ENCODE measurements at regions not wholly inside any gene's neighbourhood (a gene's known extent, or its start where the extent isn't known, plus 50 kb on each side); places are given as distances from the start of the nearest gene placed in this dataset.

DNA sequence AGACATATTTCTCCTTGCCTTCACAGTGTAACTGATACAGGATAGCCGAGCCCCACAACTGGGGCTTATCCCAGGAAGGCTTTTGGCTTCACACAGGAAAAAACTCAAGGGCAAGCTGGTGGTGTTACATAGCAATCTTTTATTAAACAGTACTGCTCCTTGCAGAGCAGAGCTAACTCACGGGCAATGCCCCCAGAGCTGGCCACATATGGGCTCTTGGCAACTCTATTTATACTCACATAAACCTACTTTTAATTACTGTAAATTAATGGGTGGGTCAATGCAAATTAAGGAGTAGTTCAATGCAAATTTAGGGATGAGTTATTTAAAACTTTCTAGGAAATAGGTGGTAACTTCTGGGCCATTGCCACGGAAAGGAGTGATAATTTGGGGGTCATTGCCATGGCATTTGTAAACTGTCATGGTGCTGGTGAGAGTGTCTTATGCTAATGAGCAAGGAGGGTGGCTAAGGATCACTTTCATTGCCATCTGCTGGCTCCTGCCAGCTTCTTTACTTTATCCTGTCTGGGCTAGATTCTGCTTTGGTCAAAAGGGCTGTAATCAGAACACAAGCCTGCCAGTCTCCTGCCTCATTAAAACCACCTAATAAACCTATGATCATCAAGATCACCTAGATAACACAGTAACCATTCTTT is 288.8 kb downstream of the CENPC start:
- DNase-seq: no peak
- intact Hi-C loops (cut with DNase I): no loop called here
- no peak for ATAC-seq

DNA sequence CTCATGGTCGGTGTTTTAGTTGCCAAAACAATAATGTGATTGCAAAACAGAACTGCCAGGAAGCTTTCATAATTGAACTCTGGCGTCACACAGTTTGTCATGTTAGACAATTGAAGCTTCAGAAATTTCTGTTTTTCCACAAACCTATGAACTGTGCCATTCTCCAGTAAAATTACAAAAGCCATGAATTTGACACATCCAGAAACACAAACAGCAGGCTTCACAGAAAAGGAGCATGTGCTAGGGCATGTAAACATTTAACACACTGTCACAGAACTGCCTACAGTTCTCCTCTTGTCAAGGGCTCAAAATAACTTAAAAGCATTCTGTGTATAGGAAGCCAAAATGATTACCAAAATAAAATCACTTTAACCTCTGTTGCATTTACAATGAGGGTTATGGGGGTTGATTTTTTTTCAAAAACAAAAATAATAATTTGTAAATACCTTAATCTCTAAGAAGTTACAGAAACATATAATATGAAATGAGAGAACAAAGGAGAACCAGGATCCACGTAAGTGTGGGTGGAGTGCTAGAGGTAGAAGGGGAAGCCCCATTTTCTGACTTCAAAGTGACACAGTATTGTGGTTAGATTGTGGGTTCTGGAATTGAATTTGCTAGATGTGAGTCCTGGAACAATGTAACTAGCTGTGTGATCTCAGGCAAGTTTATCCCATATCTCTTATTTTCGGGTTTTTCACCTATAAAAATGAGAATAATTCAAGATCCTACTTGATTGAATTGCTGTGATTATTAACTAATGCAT is 295.0 kb downstream of the CENPC start:
- no peak for ATAC-seq
- intact Hi-C loops (cut with DNase I): no loop called here
- no peak for DNase-seq

DNA sequence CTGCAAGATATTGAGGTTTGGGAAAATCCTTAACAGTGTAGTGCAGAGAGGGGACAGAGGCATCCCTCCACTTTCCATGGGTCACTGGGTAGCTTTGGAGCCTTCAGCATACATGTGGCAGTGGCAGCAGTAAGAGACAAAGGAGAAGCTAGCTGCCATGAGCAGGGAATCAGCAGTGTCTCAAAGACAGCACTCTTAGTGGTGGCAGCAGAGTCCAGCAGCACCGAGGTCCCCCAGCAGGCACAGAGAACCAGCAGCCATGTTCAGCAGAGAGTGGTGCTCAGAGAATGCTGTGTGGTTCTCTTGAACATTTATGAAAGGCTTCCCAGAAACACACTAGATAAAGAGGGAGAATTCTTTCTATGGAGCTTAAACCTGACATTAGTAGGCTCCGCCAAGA is 308.5 kb downstream of the CENPC start:
- no peak for ATAC-seq
- DNase-seq: no peak
- intact Hi-C loops (cut with DNase I): no loop called here

DNA sequence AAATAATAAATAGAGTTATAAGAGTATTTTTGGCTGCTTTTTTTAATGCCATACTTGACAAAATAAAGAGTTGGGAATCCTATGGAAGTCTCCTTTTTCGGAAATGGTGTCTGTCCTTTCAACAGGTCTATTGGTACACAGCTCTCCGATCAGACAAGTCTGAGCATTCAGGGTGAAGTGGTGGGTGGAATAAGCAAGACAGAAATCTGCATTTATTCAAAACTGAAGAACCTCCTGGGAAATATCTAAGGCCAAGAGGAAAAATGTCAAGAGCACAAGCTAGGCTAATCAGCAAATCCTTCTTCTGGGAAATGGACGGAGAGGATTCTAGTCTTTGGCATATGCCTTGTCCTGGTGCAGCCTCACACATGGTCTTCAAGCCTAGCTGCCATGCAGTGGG is 309.0 kb downstream of the CENPC start:
- ATAC-seq (no peak), DNase-seq (no peak)
- intact Hi-C loops (cut with DNase I): no loop called here

DNA sequence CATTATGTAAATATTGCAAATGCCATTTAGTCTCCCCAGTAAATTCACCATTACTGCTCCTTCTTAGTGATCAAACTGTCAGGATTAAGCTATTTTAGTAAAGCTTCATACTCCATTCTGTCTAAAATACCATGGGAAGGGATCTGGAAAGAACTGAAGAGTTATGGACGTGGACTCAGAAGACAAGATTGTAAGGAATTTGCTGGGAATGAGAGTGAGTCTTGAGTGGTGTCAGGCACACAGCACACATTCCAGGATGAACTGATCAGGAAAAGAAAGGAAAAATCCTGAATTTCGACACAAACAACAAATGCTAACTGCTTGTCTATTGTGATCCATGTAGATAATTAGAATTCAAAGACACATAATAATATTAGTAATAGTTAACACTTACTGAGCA is 311.0 kb downstream of the CENPC start:
- ATAC-seq (no peak), DNase-seq (no peak)
- intact Hi-C loops (cut with DNase I): no loop called here

DNA sequence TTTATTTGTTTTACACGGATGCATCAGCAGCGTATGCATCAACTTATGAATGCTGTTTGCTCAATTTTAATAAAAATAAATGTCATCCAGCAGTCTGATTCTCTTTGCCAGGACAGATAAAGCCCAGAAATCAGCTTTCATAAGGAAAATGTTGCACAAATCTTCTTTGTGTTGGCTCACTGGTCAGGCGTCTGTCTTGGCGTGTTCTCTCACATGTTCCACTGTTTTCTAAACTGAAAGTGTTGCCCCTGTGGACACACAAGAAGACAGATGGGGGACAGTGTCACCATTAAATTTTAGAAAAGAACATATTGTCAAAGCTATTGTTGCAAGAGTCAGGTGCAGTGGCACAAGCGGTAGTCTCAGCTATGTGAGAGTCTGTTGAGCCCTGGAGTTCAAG is 316.2 kb downstream of the CENPC start:
- ATAC-seq (no peak), DNase-seq (no peak)
- intact Hi-C loops (cut with DNase I): no loop called here

DNA sequence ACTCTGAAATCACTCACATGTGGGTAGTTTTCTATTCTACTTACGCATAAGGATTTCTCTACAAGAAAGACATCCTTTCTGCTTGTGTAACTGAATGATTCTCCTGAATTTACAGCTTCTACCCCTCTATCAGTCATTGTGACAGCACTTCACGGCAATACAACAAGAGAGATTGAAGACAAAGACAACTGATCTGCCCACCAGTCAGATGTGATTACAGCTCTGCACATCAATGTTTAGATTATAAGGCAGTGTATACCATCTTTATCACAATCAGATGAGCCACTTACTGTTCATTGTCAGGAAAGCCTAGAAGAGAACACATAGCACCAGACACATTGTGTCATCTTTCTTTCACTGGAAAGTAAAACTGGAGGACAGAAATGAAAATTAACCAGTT is 324.4 kb downstream of the CENPC start:
- no peak for DNase-seq
- no peak for ATAC-seq
- intact Hi-C loops (cut with DNase I): no loop called here

DNA sequence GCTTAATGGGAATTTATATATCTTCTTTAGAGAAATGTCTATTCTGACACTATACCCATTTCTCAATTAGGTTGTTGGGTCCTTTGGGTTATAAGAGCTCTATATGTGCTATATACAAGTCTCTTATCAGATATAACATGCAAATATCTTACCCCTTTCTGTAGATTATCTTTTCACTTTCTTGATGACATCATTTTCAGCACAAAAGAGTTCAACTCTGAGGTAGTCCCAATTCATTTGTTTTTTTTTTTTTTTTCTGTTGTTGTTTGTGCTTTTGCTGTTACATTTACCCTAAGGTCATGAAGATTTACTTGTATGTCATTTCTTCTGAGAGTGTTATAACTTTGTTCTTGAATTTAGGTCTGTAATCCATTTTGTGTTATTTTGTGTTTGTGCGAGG is 326.4 kb downstream of the CENPC start:
- no peak for DNase-seq
- no peak for ATAC-seq
- intact Hi-C loops (cut with DNase I): no loop called here

DNA sequence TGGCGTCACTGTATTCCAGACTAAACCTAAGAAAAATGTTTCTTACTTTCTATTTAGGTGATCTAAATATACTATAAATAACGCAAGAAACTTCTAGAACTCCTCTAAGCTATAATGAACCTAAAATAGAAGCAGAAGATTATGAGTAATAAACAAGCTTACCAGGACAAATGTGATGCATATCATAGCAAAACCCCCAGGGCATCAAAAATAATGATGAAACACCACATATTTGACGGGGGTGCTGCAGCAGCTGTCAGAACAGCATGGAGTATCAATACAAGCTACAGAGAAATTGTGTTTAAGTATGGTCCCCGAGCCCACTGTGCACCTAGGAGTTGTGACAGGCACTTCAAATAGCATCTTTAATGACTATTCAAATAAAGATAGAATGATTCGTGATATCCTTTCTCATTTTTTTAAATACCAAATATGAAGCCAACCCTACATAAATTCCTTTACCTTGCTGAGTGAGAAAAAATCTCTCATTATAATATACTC is 337.3 kb downstream of the CENPC start:
- intact Hi-C loops (cut with DNase I): no loop called here
- DNase-seq: no peak

DNA sequence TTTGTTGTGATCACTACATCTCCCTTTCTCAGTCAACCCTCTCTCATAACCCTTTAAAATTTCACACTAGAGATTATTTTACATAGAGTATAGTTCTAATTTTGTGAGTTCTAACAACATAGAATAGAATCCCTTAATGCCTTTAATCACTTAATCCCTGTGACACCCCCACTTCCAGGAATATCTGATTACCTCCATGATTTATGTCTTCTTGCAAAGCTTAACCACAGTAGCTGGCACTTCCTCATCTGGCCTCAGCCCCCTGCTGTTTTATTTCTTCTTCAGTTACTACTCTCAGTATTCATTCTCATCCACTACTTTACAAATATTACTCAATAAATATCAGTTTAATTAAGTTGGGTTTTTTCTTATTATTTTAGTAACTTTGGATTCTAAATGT is 340.9 kb downstream of the CENPC start:
- ATAC-seq (no peak), DNase-seq (no peak)
- intact Hi-C loops (cut with DNase I): no loop called here

More for the DNA sequence above, 337.3 kb downstream of the CENPC start:
- no peak for ATAC-seq

DNA sequence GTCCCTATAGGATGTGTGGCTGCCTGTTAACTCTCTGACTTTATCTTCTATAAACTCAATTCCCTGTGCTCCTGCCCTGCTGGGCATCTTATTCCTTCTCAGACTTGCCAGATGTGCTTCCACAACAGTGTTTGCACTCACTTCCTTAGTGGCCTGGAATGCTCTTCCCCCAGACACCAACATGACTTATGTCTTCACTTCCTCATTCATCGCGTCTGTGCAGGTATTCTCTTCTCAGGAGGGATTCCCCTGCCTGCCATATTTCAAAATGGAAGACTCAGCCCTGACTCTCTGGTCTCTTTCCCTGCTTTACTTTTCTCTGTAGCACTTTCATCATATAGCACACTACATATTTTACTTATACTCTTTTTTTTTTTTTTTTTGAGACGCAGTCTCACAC is 344.0 kb downstream of the CENPC start:
- no peak for ATAC-seq
- no peak for DNase-seq
- intact Hi-C loops (cut with DNase I): no loop called here

DNA sequence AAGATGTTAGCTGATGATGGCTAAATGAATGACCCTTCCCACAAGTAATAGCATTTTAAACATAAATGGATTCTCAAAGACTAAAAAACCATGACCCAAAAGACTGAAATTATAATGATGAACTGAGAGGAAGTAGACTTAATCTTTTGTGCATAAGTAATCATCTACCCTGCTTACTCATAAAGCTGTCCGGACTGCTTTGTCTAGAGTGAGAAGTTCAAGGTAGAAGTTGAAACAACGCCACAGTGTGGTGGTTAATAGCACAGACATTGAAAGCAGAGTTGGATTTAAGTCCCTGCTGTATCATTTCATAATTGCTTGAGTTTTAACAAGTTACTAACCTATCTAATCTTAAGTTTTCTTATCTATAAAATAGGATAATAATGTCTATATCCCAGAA is 346.6 kb downstream of the CENPC start:
- ATAC-seq (peak in 1 of 2 donors; percentile 71), DNase-seq (no peak)
- intact Hi-C loops (cut with DNase I): no loop called here

DNA sequence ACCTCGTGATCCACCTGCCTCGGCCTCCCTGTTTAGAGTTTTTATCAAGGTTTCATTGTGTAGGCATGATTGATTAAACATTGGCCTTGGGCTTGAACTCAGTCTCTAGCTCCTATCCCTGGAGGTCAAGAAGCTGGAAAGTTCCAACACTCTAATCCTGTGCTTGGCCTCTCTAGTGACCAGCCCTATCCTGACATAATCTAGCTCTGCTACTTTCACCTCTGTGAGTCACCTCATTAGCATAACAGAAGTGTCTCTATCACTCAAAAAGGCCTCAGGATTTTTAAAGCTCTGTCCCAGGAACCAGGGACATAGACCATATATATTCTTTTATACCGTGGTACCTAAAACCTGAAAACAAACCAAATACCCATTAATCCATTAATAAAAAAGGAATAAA is 377.5 kb downstream of the CENPC start:
- no peak for DNase-seq
- ATAC-seq: no peak
- intact Hi-C loops (cut with DNase I): no loop called here

DNA sequence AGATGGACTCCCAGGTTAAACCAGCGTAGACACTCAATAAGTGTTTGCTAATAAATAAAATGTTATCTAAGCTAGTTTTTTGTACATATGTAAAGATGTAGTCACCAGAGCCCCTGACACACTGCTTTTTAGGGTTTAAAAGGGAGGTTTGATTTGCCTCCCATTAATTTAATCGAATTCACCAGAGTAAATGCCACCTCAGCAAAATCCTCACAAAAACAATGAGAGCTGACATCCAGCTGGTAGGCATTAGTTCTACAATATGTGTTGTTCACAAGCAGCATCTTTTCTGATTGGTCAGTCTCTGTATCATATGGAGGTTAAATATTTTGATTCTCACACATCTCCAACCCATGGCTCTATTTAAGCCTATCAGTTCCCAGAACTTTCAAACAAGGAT is 382.6 kb downstream of the CENPC start:
- no peak for ATAC-seq
- intact Hi-C loops (cut with DNase I): no loop called here
- no peak for DNase-seq

DNA sequence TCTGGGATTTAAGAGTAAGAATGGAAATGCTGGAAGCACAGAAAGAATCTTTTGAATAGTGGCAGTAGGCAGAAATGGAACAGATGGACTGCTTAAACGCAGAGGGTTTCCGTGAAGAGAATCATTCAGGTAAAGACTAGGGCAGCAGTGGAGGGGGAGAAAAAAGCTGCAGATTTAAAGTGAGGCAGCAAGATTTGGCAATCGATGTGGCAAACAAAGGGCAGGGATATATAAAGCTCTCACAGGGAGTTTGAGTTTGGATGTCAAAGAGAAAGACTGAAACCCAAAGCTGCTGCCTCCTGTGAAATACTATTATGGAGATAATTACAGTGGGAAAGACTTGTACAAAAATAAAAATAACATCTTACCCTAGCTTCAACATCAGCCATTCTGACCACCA is 384.0 kb downstream of the CENPC start:
- ATAC-seq (no peak), DNase-seq (no peak)
- intact Hi-C loops (cut with DNase I): no loop called here

DNA sequence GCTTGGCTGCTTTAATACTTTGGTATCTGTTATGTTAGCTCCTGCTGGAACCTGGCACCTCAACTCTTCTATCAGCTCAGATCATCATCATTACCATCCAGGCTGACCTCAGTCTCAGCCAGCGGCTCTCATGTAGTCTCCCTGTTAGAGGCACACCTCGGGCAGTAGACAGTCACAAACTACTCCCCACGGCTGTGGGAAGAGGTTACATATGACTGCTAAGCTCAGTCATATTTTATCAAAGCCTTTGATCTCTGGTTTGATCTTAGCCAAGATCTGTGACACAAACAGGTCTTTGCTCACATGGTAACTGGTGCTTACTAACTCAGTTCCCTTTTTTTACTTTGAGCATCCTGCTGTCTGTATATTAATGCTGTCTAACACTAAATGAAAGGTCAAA is 384.9 kb downstream of the CENPC start:
- DNase-seq: no peak
- intact Hi-C loops (cut with DNase I): no loop called here
- ATAC-seq: no peak

DNA sequence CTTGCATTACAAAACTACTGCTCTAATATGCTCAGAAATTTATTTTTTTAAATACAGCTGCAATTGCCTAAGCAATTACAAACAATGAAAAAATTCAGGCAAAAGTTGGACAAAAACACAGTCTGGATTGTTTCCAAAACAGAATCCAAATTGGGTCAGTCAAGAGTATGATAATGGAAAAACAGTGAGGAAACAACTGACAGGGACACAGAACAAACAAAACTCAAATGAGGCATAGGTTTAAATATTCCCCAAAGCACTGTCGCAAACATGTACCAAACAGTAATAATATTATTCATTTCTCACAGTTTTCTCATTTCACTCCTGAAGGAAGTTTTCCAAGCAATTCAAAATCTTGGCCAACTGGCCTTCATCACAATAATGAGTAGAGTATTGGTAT is 386.6 kb downstream of the CENPC start:
- intact Hi-C loops (cut with DNase I): no loop called here

DNA sequence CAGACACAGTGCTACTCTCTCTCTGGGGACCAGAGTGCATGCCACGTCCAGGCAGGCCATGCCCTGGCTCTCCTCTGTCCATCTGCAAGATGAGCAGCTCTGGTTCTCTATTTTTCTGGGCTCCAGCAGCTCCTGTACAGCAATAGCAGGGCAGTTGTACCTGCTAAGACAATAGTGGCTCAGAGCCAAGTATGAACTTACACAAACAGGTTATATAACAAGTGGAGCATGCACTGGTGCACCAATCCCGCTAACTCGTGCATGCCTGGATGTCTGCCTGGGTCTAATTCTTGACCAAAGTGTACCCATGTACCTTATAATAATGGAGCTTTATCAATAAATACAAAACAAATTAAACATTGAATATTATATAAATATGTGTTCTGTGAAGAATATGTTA is 392.3 kb downstream of the CENPC start:
- DNase-seq: no peak
- no peak for ATAC-seq
- intact Hi-C loops (cut with DNase I): no loop called here

More for the DNA sequence above, 386.6 kb downstream of the CENPC start:
- DNase-seq (no peak), ATAC-seq (peak in 1 of 2 donors; percentile 29)

DNA sequence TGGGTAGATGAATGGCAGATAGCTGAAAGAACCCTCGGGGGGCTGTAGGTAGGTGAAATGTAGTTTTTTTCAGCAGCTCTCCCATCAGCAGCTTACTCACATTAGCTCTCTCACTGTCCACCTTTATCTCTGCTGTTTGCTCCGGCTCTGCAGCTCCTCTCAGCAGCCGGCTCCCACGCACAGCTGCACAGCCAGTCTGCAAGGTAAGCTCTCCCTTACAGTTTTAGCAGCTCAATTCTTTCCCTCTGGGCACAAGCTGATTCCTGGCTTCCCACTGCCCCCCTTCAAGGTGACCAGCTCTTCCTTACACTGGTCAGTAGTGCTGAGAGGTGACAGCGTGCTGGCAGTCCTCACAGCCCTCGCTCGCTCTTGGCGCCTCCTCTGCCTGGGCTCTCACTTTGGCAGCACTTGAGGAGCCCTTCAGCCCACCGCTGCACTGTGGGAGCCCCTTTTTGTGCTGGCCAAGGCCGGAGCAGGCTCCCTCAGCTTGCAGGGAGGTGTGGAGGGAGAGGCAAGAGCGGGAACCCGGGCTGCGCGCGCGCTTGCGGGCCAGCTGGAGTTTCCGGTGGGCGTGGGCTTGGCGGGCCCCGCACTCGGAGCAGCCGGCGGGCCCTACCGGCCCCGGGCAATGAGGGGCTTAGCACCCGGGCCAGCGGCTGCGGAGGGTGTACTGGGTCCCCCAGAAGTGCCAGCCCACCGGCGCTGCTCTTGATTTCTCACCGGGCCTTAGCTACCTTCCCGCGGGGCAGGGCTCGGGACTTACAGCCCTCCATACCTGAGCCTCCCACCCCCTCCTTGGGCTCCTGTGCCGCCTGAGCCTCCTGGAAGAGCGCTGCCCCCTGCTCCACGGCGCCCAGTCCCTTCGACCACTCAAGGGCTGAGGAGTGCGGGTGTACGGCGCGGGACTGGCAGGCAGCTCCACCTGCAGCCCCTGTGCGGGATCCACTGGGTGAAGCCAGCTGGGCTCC is 393.6 kb downstream of the CENPC start:
- intact Hi-C loops (cut with DNase I): no loop called here
- DNase-seq (no peak), ATAC-seq (peak in 1 of 2 donors; percentile 53)

DNA sequence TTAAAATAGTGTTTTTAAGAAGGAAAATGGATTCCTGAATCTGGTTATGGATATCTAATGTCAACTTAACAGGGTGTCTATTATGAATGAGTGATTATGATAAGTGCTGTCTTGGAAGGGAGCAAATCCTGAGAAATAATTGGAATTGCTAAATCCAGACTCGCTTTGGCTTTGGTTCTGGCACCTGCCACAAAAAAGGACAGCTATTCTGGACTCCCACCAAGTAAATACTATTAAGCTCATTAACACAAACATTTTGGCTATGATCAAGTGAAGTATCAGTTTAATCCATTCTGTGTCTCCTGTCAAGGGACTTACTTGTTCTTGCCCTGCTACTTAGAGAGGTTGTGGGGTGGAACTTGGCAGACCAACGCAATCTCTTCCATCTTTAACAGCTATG is 403.7 kb downstream of the CENPC start:
- intact Hi-C loops (cut with DNase I): no loop called here

More for the DNA sequence above, 403.7 kb downstream of the CENPC start:
- DNase-seq: no peak
- no peak for ATAC-seq

Measured in left cardiac atrium (tissue), 4 donors.